Lung (tissue), 12 donors: ENCODE measurements at regions not wholly inside any gene's neighbourhood (a gene's known extent, or its start where the extent isn't known, plus 50 kb on each side); places are given as distances from the start of the nearest gene placed in this dataset. TPM values are rescaled to one million over a fixed set of nuclear protein-coding genes. Genes with fewer than 3 reads are reported as not detected.

ENCODE experiments used
- ATAC-seq: fragments of 200-7000 bp; cut with Tn5 transposase; one replicate; pipeline ENCODE4 v1.9.1; 2020; ENCODE audit warnings: moderate number of reproducible peaks; ENCODE audit not compliant: insufficient read depth, low FRiP score
- DNase-seq, 3 donors: peaks; one replicate each; pipeline ENCODE4 v3.0.0-alpha.2; 2013 to 2017
- H3K27ac ChIP-seq, 2 donors: one replicate each; pipeline ENCODE4 v1.5.1; 2013; ENCODE audit warnings: mild to moderate bottlenecking in 2 of 2, moderate library complexity in 2 of 2, control low read depth in 1 of 2, inconsistent platforms in 1 of 2, low read depth in 1 of 2, low read length in 1 of 2
- H3K27me3 ChIP-seq, 3 donors: one replicate each; pipeline ENCODE4 v1.5.1; 2013; ENCODE audit warnings: low read length in 2 of 3; ENCODE audit not compliant: control insufficient read depth in 3 of 3, insufficient read depth in 3 of 3
- H3K36me3 ChIP-seq, 4 donors: one replicate each; pipeline ENCODE4 v1.5.1; 2013; ENCODE audit warnings: low read length in 4 of 4, mild to moderate bottlenecking in 1 of 4, moderate library complexity in 1 of 4; ENCODE audit not compliant: control insufficient read depth in 4 of 4, insufficient read depth in 4 of 4
- H3K4me1 ChIP-seq, 5 donors: one replicate each; pipeline ENCODE4 v1.5.1; 2013; ENCODE audit warnings: low read length in 5 of 5, mild to moderate bottlenecking in 2 of 5, moderate library complexity in 1 of 5; ENCODE audit not compliant: control insufficient read depth in 5 of 5, insufficient read depth in 5 of 5
- H3K4me3 ChIP-seq: one replicate; pipeline ENCODE4 v1.5.1; 2013; ENCODE audit warnings: mild to moderate bottlenecking, control low read depth, moderate library complexity
- H3K9ac ChIP-seq, 2 donors: one replicate each; pipeline ENCODE4 v1.5.1; 2013; ENCODE audit warnings: low read length in 2 of 2, control low read depth in 1 of 2; ENCODE audit not compliant: insufficient read depth in 1 of 2
- H3K9me3 ChIP-seq, 4 donors: one replicate each; pipeline ENCODE4 v1.5.1; 2013; ENCODE audit warnings: low read length in 3 of 4, mild to moderate bottlenecking in 1 of 4, moderate library complexity in 1 of 4; ENCODE audit not compliant: control insufficient read depth in 4 of 4, insufficient read depth in 3 of 4
- CTCF ChIP-seq: IDR thresholded peaks from 2 replicates; pipeline ENCODE4 v1.5.1; 2012; ENCODE audit warnings: mild to moderate bottlenecking; ENCODE audit errors: control extremely low read depth, extremely low read depth
- WGBS, 2 donors: extraction: QIAGEN DNeasy Blood & Tissue Kit; methylation state at CpG; one replicate each; pipeline ENCODE4 v1.1.7; 2013; 5-methylcytosine and 5-hydroxymethylcytosine counted together
- small RNA-seq: library from RNA; depleted of rRNA; stranded (forward); fragments of <200 nt; gene quantifications from one replicate; pipeline ENCODE3, GENCODE V24; 2014; ENCODE audit warnings: low replicate concordance
- donor health status: control.
- donor health status: control.
- donor health status: Bipolar disorder and iron deficiency.
- donor health status: healthy.
- donor health status: DM: yes; HTN: yes; CAD: no.

GRCh38 chr1:220323717-220324116, 51.5 kb upstream of the RAB3GAP2 start:
- H3K9ac ChIP-seq = no peak overlapping the region
- H3K9me3 ChIP-seq = peaks cover 0 to 6% (median 0%) of the 10 kb centered on the region in 4 donors
- DNase-seq (no peak), ATAC-seq (no peak)
- H3K36me3 ChIP-seq = no peaks in the 10 kb centered on the region
- no peaks in the 10 kb centered on the region for H3K27me3 ChIP-seq
- 83 to 90% methylated on average over 4 of the region's 4 CpGs for WGBS, 2 donors
- TF ChIP-seq CTCF = no peak
- no peak overlapping the region for H3K4me3 ChIP-seq
- H3K27ac ChIP-seq = no peak overlapping the region
- no peaks in the 10 kb centered on the region for H3K4me1 ChIP-seq

- Histone ChIP-seq H3K4me3 (no peak overlapping the region), H3K4me1 (peaks cover 0 to 4% (median 0%) of the 10 kb centered on the region in 5 donors), H3K9me3 (peaks cover 0 to 6% (median 0%) of the 10 kb centered on the region in 4 donors), H3K27ac (no peak overlapping the region), H3K9ac (no peak overlapping the region), H3K27me3 (no peaks in the 10 kb centered on the region), H3K36me3 (no peaks in the 10 kb centered on the region)
- ATAC-seq (no peak), DNase-seq (no peak)
- 80 to 94% methylated on average over 2 of the region's 2 CpGs for WGBS, 2 donors
- no peak for TF ChIP-seq CTCF
Measured at GRCh38 chr1:220322570-220322969, 50.3 kb upstream of the RAB3GAP2 start.

Small RNAs in the stretch of these regions (small RNA-seq; reads per million reads assigned to genes)
- gene AC096644.2 = not detected
